ENCODE measurements at regions not wholly inside any gene's neighbourhood (a gene's known extent, or its start where the extent isn't known, plus 50 kb on each side); places are given as distances from the start of the nearest gene placed in this dataset.
"Not testable (repeated sequence)": the region's sequence is repeated elsewhere in the genome, so short reads cannot be mapped to it uniquely, and the experiment has no call there.

DNA sequence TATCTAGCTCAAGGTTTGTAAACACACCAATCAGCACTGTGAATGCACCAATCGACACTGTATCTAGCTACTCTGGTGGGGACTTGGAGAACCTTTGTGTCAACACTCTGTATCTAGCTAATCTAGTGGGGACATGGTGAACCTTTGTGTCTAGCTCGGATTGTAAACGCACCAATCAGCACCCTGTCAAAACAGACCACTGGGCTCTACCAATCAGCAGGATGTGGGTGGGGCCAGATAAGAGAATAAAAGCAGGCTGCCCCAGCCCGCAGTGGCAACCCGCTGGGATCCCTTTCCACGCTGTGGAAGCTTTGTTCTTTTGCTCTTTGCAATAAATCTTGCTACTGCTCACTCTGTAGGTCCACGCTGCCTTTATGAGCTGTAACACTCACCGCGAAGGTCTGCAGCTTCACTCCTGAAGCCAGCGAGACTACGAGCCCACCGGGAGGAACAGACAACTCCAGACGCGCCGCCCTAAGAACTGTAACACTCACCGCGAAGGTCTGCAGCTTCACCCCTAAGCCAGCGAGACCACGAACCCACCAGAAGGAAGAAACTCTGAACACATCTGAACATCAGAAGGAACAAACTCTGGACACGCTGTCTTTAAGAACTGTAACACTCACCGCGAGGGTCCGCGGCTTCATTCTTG is 128.5 kb downstream of the MRPL14 start:
- not testable (repeated sequence) for DNase-seq (ENCODE audit: low read depth)

DNA sequence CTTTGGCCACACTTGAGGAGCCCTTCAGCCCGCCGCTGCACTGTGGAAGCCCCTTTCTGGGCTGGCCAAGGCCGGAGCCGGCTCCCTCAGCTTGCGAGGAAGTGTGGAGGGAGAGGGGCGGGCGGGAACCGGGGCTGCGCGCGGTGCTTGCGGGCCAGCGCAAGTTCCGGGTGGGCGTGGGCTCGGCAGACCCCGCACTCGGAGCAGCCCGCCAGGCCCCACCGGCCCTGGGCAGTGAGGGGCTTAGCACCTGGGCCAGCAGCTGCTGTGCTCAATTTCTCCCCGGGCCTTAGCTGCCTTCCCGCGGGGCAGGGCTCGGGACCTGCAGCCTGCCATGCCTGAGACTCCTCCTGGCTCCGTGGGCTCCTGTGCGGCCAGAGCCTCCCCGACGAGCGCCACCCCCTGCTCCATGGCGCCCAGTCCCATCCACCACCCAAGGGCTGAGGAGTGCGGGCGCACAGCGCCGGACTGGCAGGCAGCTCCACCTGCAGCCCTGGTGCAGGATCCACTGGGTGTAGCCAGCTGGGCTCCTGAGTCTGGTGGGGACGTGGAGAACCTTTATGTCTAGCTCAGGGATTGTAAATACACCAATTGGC is 129.2 kb downstream of the MRPL14 start:
- DNase-seq (ENCODE audit: low read depth), result not testable (repeated sequence)

DNA sequence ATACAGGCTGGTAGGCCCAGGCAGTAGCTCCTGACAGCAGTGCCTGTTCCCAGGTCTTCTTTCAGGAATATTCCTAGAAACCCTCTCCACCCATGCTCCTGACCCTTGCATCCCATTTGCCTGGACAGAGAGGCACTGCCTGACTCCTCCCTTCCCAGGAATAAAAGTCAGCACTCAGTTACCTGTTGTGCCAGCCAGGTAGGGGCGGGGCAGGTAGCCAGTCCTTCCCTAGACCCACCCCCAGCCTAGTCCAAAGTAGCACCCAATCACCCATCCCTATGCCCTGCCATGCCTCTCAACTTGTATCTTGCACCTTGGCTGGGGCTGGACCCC is 129.9 kb downstream of the MRPL14 start:
- DNase-seq (ENCODE audit: low read depth), result no peak

DNA sequence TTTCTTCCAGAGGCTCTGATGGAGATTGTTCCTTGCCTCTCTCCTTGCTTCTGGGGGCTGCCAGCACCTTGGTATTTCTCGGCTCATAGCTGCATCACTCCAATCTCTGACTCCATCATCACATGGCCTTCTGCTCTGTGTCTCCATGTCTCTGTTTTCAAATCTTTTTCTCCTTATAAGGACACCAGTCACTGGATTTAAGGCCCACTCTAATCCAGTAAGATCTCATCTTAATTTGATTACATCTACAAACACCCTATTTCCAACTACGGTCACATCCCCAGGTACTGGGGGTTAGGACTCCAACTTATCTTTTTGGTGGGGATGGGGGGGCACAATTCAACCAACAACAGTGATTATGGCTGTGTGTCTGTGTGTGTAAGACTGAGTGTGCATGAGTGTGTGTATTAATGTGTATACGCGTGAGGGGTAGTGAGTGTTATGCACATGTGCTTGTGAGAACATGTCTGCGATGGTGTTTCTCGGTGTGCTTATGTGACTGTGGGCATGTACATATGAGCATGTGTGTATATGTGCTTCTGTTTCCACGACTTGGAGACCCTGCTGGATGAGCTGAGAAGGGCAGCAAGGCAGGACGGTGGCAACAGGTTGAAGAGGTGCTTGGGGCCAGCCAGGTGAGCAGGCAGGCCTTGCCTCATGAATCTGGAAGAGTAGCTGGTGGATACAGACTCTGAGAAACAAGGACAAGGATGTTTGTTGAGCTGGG is 130.5 kb downstream of the MRPL14 start:
- no peak for DNase-seq (ENCODE audit: low read depth)

DNA sequence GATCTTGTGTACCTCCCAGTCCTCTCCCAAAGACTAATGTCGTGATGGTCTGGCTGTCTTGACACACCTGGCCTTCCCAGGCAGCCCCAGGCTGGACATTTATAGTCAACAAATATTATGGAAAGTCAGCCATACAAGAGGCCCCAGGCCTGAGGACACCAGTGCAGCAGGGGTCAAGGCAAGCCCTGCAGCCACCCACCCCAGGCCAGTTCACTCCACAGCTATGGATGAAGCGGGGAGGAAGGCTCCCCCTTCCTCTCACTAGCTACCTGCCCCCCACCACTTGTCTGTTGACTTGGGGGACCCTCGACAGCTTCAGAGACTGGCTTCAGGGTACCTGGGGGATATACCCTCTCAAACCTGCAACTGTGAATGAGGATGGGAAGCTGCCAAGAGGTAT is 132.1 kb downstream of the MRPL14 start:
- no peak for DNase-seq (ENCODE audit: low read depth)

DNA sequence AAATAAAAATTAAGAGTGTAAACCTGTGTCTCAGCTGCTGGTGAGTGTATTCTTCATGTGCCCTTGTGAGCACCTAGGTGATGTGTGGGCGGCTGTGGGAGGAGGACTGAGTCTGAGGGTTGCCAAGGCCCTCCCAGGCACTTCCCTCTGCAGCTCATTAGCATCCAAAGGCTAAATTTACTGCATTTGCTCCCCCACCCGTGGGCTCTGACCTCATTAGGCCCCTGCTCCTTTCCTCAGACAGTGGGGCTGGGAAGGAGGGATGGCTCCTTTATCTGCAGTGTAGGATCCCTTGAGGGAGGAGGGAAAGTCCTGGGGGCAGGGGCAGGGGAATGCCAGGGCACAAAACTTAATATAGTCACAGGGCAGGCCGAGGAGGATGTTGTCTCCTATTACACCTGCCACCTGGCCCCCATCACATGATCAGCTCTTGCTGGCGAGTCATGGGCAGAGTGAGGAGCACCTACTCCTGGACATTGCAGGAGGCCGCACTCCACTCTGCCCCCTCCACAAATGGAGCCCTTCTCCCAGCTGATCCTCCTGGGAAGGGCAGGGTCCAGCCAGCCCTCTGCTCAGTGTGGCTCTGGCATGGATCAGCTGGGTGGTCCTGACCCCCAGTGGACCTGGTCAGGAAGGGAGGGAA is 133.2 kb downstream of the MRPL14 start:
- no peak for DNase-seq (ENCODE audit: low read depth)

DNA sequence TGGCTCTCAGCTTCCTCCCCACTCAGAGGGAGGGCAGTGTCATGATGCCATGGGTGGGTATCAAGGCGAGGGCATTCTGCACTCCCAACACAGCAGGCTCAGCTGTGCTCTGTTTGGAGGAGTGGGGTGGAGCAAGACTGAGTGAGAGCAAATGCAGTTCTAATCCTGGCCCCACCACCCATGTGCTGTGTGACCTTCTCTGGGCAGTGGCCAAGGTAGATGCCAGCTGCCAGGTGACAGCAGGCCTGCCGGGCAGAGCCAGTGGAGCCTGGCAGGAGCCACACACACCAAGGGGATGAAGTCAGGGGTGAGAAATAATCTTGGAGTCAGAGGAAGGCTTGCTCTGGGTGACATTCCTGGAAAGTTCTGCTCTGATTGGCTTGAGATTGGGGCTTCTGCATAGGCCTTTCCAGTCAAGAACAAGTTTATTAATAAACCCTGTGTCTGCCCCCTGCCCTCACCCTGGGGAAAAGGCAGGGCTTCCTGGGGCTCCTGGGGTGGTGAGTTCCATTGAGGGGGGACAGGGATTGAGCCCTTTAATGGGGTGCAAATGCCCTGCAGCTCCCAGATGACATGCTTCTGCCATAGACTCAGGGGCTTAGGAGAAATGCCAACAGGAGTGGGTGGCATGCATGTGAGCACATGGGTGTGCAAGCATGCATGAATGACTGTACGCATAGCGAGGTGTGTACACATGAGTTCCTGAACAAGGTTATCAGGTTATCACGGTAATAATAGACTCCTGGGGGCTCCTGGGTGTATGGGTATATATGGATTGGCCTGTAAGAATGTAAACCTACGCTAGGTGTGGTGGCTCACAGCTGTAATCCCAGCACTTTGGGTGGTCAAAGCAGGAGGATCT is 134.2 kb downstream of the MRPL14 start:
- DNase-seq (ENCODE audit: low read depth), result no peak

DNA sequence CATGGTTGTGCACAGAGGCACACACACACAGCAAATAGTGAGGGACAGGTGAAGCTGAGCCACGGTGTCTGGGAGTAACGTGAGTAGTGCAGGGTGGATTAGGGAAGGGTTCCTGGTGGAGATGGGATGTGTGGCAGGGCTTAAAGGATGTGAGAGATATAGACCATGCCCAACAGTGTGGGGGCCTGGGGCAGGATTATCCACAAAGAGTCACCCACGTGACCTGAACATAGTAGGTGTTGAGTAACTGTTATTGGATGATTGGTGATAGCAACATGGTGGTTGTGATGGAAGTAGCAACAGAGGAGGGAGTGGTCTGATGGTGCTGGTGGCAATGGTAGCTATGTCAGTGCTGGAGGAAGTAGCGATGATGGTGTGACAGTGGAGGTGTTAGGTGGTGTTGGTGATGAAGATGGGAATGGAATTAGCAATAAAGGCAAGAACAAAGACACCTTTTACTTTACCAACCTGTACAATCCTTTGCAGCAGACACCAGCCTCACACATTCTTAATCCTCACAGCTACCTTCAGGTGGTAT is 135.1 kb downstream of the MRPL14 start:
- DNase-seq (ENCODE audit: low read depth), result no peak

DNA sequence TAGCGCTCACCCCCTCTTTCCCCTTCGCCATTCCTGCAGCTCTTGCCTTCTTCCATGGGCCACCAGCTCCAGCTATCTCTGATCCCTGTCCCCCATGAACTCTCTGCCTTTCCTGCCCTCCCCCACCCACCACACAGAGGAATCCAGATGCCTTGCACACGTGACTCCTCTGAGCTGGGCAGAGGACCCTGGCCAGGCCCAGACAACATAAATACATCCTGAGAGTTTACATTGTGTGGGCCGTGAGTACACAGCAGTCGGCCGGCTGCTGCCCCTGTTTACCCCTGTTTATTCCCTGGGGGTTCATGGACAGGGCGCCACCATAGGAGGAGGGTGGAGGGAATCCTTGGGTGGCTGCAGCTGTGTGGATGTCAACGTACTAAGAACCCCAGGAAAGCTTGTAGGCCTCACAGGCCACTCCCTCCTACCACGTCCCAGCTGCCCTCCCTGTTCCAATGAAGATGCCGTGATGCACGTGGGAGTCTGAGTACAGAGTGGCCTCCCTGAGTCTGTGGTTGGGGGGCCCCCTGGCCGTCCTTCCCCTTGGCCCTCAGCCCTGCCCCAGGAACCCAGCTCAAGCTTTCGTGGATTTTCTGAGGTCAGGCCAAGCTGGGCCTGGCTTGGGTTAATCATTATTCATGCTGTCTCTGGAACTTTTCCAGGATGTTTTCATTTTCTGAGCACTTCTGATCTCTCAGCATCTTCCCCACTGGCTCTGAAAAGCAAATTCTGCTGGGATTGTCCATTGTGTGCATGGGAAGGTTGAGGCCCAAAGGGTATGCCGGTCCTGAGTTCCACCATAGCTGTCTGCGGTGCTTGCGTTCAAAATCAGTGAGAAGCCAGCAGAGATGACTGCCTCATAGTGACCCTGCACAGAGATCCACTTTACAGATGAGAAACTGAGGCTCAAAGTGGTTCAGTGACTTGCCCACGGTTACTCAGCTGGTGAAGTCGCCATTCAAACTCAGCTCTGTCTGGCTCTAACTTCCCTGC is 136.3 kb downstream of the MRPL14 start:
- DNase-seq (ENCODE audit: low read depth), result no peak

DNA sequence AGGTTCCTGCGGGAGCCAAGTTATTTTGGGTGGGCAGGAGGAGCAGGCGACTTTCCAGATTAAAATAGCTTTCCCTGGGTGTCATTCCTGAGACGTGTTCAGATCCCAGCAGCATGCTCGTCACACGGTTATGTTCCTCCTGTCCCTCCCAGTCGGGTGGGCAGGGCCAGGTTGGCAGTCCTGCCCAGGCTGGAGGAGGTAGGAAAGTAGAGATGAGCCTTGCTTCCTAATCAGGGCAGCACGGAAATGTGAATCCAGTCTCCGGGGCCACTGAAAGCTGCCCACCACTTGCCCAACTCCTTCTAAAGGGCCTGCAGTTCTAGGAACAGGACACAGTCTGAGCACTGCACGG is 137.0 kb downstream of the MRPL14 start:
- no peak for DNase-seq (ENCODE audit: low read depth)

DNA sequence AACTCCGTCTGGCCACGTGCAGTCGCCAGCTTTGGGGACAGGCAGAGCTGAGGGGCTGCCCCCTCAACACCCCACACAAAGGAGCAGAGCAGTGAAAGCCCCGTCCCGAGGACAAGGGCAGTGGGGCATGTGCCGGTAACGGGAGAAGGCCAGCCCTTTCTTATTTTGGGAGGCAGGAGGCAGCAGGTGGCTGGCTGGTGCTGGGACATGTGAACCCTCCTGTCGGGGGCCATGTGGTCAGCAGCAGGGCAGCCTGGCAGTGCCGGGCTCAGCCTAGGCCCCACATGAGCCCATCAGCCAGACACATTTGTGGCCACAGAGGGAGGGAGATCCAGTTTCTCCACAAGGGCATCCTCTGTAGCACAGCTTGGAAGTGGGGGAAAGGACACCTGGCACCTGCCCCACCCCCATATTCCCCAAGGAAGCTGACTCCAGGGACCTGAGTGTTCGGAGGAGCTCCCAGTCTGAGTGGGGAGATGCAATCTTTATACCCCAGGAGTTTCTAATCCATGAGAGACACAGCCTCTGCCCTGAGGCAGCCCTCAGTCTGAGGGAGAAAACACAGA is 137.6 kb downstream of the MRPL14 start:
- DNase-seq (ENCODE audit: low read depth), result no peak

DNA sequence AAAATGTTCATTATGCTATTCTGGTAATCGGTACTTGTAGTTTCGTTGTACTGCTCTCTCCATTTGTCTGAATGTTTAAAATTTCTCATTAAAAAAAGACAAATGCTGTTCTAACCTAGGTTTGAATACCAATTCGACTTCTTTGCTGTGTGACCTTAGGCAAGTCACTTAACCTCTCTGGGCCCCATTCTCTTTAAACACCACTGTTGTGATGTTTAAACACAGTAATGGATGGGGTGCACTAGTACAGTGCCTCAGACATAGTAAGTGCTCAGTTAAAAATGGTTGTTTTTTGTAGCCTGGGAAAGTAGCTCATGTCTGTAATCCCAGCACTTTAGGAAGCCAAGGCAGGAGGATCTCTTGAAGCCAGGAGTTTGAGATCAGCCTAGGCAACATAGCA is 138.5 kb downstream of the MRPL14 start:
- no peak for DNase-seq (ENCODE audit: low read depth)

DNA sequence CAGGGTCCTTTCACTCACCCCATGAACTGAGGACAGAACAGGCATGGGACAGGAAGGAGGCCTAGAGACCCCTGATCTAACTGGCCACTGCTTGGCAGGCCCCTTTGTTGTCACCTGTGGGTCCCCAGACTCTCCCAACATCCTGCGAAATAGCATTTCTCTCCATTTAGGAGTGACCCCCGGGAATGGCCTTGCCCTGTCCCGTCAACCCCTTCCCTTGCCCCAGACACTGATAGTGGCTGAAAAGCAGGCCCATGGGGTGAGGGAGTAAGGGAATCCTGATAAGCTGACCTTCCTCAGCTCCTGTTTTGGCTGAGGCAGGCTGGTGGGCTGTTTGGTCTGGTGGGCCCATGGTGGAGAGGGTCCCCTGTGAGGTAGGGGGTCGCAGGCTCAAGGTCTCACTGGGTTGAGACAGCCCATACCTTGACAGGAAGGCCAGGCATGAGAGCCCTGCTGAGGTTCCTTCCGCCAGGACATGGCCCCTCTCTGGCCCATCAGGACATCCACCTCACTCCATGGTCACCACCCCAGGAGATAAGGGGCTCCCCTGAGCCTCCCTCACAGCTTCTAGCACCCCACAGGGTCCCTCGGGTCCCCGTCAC is 139.3 kb downstream of the MRPL14 start:
- DNase-seq (ENCODE audit: low read depth), result no peak

DNA sequence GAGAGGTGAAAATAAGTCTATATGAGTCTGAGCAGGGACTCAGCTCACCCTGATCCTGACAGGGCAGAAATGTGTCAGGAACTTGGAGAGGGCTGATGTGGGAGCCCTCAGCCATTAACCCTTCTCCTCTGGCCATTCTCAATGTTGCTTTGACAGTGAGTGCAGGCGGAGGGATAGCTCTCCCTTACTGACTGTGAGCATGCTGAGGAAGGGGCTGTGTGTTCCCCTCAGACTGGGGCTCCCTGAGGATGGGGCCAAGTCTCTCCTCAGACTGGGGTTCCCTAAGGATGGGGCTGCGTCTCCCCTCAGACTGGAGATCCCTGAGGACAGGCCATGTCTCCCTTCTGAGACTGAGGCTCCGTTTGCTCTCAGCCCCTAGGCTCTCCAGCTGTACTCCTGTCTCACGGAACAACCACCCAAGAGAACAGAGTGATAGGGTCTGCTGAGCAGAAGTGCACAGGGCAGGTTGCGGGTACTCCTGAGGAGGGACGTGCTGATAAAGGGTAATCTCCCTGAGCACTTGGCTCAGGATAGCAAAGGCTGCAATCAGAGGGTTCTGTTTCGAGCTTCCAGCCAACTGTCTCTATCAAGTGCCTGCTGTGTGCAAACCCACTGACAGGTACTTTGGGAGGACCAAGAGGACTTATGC is 141.0 kb downstream of the MRPL14 start:
- no peak for DNase-seq (ENCODE audit: low read depth)

DNA sequence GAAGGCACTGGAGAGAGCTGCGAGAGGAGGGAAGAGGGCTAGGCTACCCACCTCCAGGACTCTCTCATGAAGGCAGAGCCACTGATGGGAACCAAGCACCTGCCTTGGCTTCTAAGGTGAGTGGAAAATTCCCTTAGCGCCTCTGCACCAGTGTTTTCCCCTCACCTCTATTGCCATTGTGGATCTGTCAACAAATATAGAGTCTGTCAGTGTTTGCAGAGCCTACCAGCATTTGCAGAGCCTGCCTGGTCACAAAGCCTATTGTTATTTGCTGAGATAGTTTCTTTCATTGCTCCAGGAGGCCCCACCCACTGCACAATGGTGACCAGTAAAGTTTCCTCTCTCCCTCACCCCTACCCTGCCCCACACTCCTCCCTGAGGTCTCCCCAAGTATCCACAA is 141.9 kb downstream of the MRPL14 start:
- no peak for DNase-seq (ENCODE audit: low read depth)

DNA sequence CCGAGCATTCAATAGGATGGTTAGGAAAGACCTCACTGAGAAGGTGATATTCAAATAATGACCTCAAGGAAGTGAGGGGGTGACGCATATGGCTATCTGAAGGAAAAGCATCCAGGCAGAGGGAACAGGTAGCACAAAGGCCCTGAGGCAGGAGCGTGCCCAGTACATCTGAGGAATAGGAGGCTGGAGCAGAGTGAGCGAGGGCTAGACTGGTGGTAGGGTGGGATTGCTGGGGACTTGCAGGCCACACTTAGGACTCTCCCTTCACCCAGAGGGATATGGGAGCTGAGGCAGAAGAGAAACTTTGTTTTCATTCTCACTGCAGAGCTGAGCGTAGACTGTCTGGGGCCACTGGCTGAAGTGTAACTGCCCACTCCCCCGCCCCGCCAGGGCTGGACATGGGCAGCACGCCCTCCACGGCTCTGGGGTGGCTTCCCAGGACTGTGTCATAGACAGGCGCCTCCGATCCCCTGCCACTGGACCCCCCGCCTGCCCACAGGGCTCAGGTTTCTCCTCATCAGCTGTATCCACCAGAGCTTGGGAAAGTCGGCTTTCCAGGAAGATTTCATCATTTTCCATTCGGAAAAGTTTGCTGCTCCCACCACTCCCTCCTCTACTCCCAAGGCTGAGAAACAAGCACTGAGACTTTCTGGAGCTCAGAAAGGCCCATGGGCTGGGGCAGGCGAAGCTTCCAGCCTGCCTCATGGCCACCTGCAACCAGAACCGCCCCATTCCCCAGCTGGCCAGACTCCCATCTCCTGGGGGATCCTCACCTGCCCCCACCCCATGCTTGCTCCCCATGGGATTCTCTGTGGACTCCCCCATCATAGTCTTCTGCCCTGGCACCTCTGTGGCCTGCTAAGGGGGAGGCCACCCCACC is 142.6 kb downstream of the MRPL14 start:
- DNase-seq (ENCODE audit: low read depth), result no peak

DNA sequence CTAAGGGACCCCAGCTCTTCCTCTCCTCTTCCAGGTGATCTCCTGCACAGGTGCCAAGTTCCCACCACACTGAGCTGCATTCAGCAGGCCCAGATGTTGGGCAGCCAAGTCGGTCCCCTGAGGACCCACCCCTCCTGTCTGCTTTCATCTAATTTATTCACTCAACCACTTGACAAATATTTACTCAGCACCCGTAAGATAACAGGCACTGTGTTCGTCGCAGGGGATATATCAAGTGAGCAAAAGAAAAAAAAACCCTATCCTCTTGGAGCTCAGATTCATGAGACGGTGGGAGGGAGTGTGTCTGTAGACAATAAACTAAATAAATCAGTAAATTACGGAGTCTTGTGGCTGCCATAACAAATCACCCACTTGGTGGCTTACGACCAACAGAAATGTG is 143.6 kb downstream of the MRPL14 start:
- no peak for DNase-seq (ENCODE audit: low read depth)

DNA sequence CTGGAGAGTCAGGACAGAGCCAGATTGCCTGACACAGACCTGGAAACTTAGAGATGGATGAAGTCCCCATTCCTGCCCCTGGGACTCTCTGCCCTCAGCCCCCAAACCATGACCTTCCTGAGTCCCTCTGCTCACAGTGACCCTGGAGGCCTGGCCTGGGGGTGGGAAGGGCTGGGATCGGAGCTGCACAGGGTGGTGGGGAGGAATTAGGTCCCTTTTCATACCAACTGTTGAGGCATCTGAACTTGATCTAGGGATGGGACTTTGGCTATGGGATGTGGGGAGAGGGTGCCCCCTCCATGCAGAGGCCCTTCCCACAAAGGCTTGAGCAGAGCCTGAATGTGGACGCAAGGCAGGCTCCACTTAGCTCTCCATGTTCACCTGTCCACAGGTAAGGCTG is 144.1 kb downstream of the MRPL14 start:
- DNase-seq (ENCODE audit: low read depth), result no peak
